Amygdala (tissue), 56 donors: ENCODE measurements at regions not wholly inside any gene's neighbourhood (a gene's known extent, or its start where the extent isn't known, plus 50 kb on each side); places are given as distances from the start of the nearest gene placed in this dataset.
"Not testable (repeated sequence)": the region's sequence is repeated elsewhere in the genome, so short reads cannot be mapped to it uniquely, and the experiment has no call there.

Source experiments
- DNase-seq, 56 donors: peaks; one replicate each; lab custom pipeline; 2025; lab: John Stamatoyannopoulos, UW

- DNase-seq, result no peak
Observed at GRCh38 chr10:61279400-61279799, 173.8 kb downstream of the TMEM26 start.

GRCh38 chr10:61278556-61278955 lies 174.6 kb downstream of the TMEM26 start:
- no peak for DNase-seq

- no peak for DNase-seq
Observed at GRCh38 chr10:61272781-61273180, 180.4 kb downstream of the TMEM26 start.

- no peak for DNase-seq
Observed at GRCh38 chr10:61271127-61271780, 181.9 kb downstream of the TMEM26 start.

- no peak for DNase-seq
Observed at GRCh38 chr10:61263518-61263917, 189.7 kb downstream of the TMEM26 start.

- DNase-seq, result no peak
Observed at GRCh38 chr10:61262486-61263261, 190.5 kb downstream of the TMEM26 start.

- DNase-seq, result no peak
Observed at GRCh38 chr10:61257956-61258496, 195.2 kb downstream of the TMEM26 start.

- no peak for DNase-seq
Observed at GRCh38 chr10:61257136-61257535, 196.0 kb downstream of the TMEM26 start.

GRCh38 chr10:61252326-61252725 lies 200.9 kb downstream of the TMEM26 start:
- not testable (repeated sequence) for DNase-seq

GRCh38 chr10:61251089-61251488 lies 202.1 kb downstream of the TMEM26 start:
- DNase-seq, result no peak

GRCh38 chr10:61250131-61250530 lies 203.1 kb downstream of the TMEM26 start:
- no peak for DNase-seq

- DNase-seq, result no peak
Observed at GRCh38 chr10:61248013-61248412, 205.2 kb downstream of the TMEM26 start.

- no peak for DNase-seq
Observed at GRCh38 chr10:61244261-61244775, 208.9 kb downstream of the TMEM26 start.

- DNase-seq, result no peak
Observed at GRCh38 chr10:61232780-61233179, 220.4 kb downstream of the TMEM26 start.

- no peak for DNase-seq
Observed at GRCh38 chr10:61225939-61226338, 227.2 kb downstream of the TMEM26 start.

- DNase-seq, result no peak
Observed at GRCh38 chr10:61223576-61223975, 229.6 kb downstream of the TMEM26 start.

- no peak for DNase-seq
Observed at GRCh38 chr10:61219696-61220095, 233.5 kb downstream of the TMEM26 start.

GRCh38 chr10:61217851-61218565 lies 235.2 kb downstream of the TMEM26 start:
- no peak for DNase-seq

GRCh38 chr10:61215246-61215645 lies 237.9 kb downstream of the TMEM26 start:
- no peak for DNase-seq

- DNase-seq, result no peak
Observed at GRCh38 chr10:61211468-61211867, 241.7 kb downstream of the TMEM26 start.

GRCh38 chr10:61197057-61197456 lies 253.1 kb upstream of the RHOBTB1 start:
- no peak for DNase-seq
